ENCODE measurements at regions not wholly inside any gene's neighbourhood (a gene's known extent, or its start where the extent isn't known, plus 50 kb on each side); places are given as distances from the start of the nearest gene placed in this dataset.

DNA sequence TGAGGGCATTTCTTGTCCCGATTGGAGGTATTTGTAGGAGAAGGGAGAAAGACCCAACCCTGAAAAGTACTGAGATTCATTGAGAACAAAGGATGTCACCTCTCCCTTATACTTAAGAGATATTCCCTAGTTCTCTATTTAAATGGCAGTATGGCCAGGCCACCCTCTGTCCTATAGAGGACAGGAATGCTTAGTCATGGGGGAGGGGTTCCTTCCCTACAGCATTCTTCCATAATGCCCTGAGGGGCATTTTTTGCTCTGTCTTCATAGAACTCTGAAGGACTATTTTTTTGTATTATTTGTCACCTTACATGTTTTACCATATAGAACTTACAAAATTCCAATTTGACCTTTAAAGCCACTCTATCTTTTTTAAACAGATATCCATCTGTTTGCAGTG is 176.3 kb downstream of the TMEM161B start:
- no peaks in the 10 kb centered on the region for H3K36me3 ChIP-seq (ENCODE audit: control insufficient read depth in 4 of 4, insufficient read depth in 4 of 4, low read length in 3 of 4)
- no peak for DNase-seq
- POLR2A ChIA-PET: no interaction called here
- WGBS (ENCODE audit: insufficient coverage): no CpG with 5 or more reads among the region's 1 CpG
- peaks cover 0 to 1% (median 0%) of the 10 kb centered on the region in 5 experiments for H3K9me3 ChIP-seq (ENCODE audit: control extremely low read depth in 1 of 5, control insufficient read depth in 4 of 5, insufficient read depth in 2 of 5, low read depth in 1 of 5, low read length in 4 of 5)
- no peak overlapping the region for H3K27ac ChIP-seq (ENCODE audit: insufficient read depth in 1 of 2, low read depth in 1 of 2, low read length in 2 of 2, poor library complexity in 1 of 2, severe bottlenecking in 2 of 2)
- CTCF ChIA-PET: no interaction called here
- H3K4me3 ChIP-seq (ENCODE audit: control insufficient read depth in 1 of 7, extremely low read depth in 1 of 7, insufficient read depth in 4 of 7, low read depth in 2 of 7, low read length in 6 of 7): no peak overlapping the region
- H3K27me3 ChIP-seq (replicated peaks in 2 of 5; ENCODE audit: control insufficient read depth in 4 of 5, insufficient read depth in 5 of 5, low read length in 4 of 5): no peaks in the 10 kb centered on the region
- no peaks in the 10 kb centered on the region for H3K4me1 ChIP-seq (ENCODE audit: control extremely low read depth in 1 of 4, control insufficient read depth in 4 of 4, insufficient read depth in 4 of 4, low read length in 3 of 4)

DNA sequence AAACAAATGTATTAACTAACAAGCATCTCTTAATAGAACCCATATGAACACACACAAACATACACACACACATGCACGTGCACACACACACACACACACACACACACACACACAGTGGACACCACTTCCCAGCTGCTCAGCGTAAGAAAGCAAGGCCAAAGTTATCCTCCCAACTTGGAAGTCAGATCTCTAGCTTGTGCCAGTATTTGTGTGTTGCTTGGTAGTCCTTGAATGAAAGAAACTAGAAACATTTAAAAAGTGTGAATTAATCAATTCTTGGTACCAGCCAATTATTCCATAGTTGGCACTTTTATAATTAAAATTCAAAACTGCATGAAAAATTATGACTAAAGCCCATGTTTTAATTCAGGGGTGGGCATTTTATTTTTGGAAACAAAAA is 178.1 kb downstream of the TMEM161B start:
- WGBS (ENCODE audit: insufficient coverage): no CpG with 5 or more reads among the region's 2 CpGs
- Histone ChIP-seq H3K27ac (ENCODE audit: insufficient read depth in 1 of 2, low read depth in 1 of 2, low read length in 2 of 2, poor library complexity in 1 of 2, severe bottlenecking in 2 of 2) (no peak overlapping the region), H3K27me3 (replicated peaks in 2 of 5; ENCODE audit: control insufficient read depth in 4 of 5, insufficient read depth in 5 of 5, low read length in 4 of 5) (no peaks in the 10 kb centered on the region), H3K4me3 (ENCODE audit: control insufficient read depth in 1 of 7, extremely low read depth in 1 of 7, insufficient read depth in 4 of 7, low read depth in 2 of 7, low read length in 6 of 7) (no peak overlapping the region), H3K9me3 (ENCODE audit: control extremely low read depth in 1 of 5, control insufficient read depth in 4 of 5, insufficient read depth in 2 of 5, low read depth in 1 of 5, low read length in 4 of 5) (no peaks in the 10 kb centered on the region), H3K36me3 (ENCODE audit: control insufficient read depth in 4 of 4, insufficient read depth in 4 of 4, low read length in 3 of 4) (no peaks in the 10 kb centered on the region), H3K4me1 (ENCODE audit: control extremely low read depth in 1 of 4, control insufficient read depth in 4 of 4, insufficient read depth in 4 of 4, low read length in 3 of 4) (no peaks in the 10 kb centered on the region)
- ChIA-PET CTCF (interaction anchor here (0.5 kb wide), 1 partner anchor 338 kb away, joined by 3 read pairs; no protein-coding TSS in a partner anchor), POLR2A (no interaction called here)
- DNase-seq: no peak

DNA sequence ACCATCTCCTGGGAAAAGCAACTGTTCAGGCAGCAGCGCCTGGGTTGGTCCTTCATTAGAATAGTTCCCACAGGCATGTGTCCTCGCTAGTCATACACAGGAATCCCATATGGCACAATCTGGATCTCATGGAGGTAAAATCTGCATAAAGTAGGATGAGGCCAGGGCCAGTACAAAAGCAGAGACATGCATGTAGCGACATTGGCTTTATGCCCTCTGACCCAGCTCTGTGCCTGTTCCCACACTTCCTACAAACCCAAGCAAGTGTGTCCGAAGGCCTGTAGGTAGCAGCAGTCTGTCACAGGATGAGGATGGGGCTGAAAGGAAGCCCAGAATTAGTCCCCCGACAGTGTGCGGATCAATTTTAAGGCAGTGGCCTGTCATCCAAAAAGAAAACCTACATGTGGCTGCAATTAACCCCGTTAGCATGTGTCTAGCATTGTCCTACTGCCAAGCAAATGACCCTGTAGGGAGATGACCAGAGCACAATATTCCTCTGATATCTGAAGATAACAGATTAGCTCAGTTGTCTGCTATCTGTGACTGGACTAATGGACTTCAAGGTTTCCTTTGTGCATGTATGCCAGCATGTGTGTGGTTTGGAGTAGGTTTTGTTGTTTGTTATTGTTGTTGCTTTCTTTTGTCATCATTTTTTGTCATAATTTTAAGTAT is 178.8 kb downstream of the TMEM161B start:
- ChIA-PET POLR2A (no interaction called here), CTCF (no interaction called here)
- DNase-seq: no peak
- Histone ChIP-seq H3K27ac (ENCODE audit: insufficient read depth in 1 of 2, low read depth in 1 of 2, low read length in 2 of 2, poor library complexity in 1 of 2, severe bottlenecking in 2 of 2) (no peak overlapping the region), H3K4me3 (ENCODE audit: control insufficient read depth in 1 of 7, extremely low read depth in 1 of 7, insufficient read depth in 4 of 7, low read depth in 2 of 7, low read length in 6 of 7) (no peak overlapping the region), H3K36me3 (ENCODE audit: control insufficient read depth in 4 of 4, insufficient read depth in 4 of 4, low read length in 3 of 4) (no peaks in the 10 kb centered on the region), H3K27me3 (replicated peaks in 2 of 5; ENCODE audit: control insufficient read depth in 4 of 5, insufficient read depth in 5 of 5, low read length in 4 of 5) (no peaks in the 10 kb centered on the region), H3K9me3 (ENCODE audit: control extremely low read depth in 1 of 5, control insufficient read depth in 4 of 5, insufficient read depth in 2 of 5, low read depth in 1 of 5, low read length in 4 of 5) (no peaks in the 10 kb centered on the region), H3K4me1 (ENCODE audit: control extremely low read depth in 1 of 4, control insufficient read depth in 4 of 4, insufficient read depth in 4 of 4, low read length in 3 of 4) (no peaks in the 10 kb centered on the region)
- WGBS (ENCODE audit: insufficient coverage): 73% methylated on average over 6 of the region's 7 CpGs

DNA sequence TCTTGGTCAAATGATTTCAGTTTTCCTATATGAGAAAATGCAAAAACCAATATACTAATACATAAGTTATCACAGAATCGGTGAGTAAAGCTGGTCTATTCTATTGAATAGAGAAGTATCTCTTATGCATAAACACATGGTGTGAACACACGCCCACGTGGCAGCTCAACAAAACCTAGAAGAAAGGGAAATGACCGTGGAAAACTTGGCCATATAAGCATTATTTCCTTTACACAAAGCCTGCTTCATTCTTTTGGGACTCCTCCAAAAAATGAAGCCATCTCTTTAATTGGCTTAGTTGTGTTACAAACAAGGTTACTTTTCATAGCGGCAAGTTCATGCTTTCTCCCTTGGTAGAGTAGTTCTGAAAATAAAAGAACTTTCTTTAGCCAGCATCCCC is 183.2 kb downstream of the TMEM161B start:
- Histone ChIP-seq H3K9me3 (ENCODE audit: control extremely low read depth in 1 of 5, control insufficient read depth in 4 of 5, insufficient read depth in 2 of 5, low read depth in 1 of 5, low read length in 4 of 5) (no peaks in the 10 kb centered on the region), H3K36me3 (ENCODE audit: control insufficient read depth in 4 of 4, insufficient read depth in 4 of 4, low read length in 3 of 4) (no peaks in the 10 kb centered on the region), H3K4me1 (ENCODE audit: control extremely low read depth in 1 of 4, control insufficient read depth in 4 of 4, insufficient read depth in 4 of 4, low read length in 3 of 4) (no peaks in the 10 kb centered on the region), H3K27ac (ENCODE audit: insufficient read depth in 1 of 2, low read depth in 1 of 2, low read length in 2 of 2, poor library complexity in 1 of 2, severe bottlenecking in 2 of 2) (no peak overlapping the region), H3K27me3 (replicated peaks in 2 of 5; ENCODE audit: control insufficient read depth in 4 of 5, insufficient read depth in 5 of 5, low read length in 4 of 5) (peaks cover 0 to 2% (median 0%) of the 10 kb centered on the region in 5 experiments), H3K4me3 (ENCODE audit: control insufficient read depth in 1 of 7, extremely low read depth in 1 of 7, insufficient read depth in 4 of 7, low read depth in 2 of 7, low read length in 6 of 7) (no peak overlapping the region)
- ChIA-PET POLR2A (no interaction called here), CTCF (no interaction called here)
- DNase-seq: no peak
- WGBS (ENCODE audit: insufficient coverage): 60% methylated on average over 2 of the region's 5 CpGs

DNA sequence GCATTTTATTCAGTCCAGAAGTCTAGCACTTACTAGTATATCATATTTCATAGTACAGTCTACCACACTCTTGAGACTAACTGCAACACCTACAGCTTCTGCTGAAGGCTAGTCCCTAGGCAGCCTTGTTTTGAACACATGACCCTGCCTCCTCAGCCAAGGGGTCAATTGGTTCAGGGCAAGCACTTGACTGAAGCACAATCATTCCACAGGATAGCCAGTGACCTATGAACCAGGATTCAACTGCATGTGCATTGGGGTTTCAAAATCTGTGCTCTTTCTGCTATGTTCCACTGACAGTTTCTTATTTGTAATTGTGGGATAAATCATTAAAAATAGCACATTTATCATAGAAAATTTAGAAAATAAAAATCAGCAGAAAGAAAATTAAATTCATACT is 186.8 kb downstream of the TMEM161B start:
- DNase-seq: no peak
- Histone ChIP-seq H3K4me1 (ENCODE audit: control extremely low read depth in 1 of 4, control insufficient read depth in 4 of 4, insufficient read depth in 4 of 4, low read length in 3 of 4) (no peaks in the 10 kb centered on the region), H3K4me3 (ENCODE audit: control insufficient read depth in 1 of 7, extremely low read depth in 1 of 7, insufficient read depth in 4 of 7, low read depth in 2 of 7, low read length in 6 of 7) (no peak overlapping the region), H3K27ac (ENCODE audit: insufficient read depth in 1 of 2, low read depth in 1 of 2, low read length in 2 of 2, poor library complexity in 1 of 2, severe bottlenecking in 2 of 2) (no peak overlapping the region), H3K9me3 (ENCODE audit: control extremely low read depth in 1 of 5, control insufficient read depth in 4 of 5, insufficient read depth in 2 of 5, low read depth in 1 of 5, low read length in 4 of 5) (peaks cover 0 to 5% (median 0%) of the 10 kb centered on the region in 5 experiments), H3K27me3 (replicated peaks in 2 of 5; ENCODE audit: control insufficient read depth in 4 of 5, insufficient read depth in 5 of 5, low read length in 4 of 5) (peaks cover 0 to 2% (median 0%) of the 10 kb centered on the region in 5 experiments), H3K36me3 (ENCODE audit: control insufficient read depth in 4 of 4, insufficient read depth in 4 of 4, low read length in 3 of 4) (no peaks in the 10 kb centered on the region)
- CTCF ChIA-PET: no interaction called here
- POLR2A ChIA-PET: no interaction called here

DNA sequence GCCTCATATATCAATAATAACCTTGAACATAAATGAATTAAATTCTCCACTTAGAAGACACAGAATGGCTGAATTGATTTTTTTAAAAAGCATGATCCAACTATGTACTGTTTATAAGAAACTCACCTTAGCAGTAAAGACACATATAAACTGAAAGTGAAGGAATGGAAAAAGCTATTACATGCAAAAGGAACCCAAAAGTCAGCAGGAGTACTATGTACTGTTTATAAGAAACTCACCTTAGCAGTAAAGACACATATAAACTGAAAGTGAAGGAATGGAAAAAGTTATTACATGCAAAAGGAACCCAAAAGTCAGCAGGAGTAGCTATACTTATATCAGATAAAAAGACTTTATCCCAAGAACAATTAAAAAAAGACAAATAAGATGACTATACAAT is 204.8 kb downstream of the TMEM161B start:
- DNase-seq: no peak
- Histone ChIP-seq H3K9me3 (ENCODE audit: control extremely low read depth in 1 of 5, control insufficient read depth in 4 of 5, insufficient read depth in 2 of 5, low read depth in 1 of 5, low read length in 4 of 5) (peaks cover 0 to 7% (median 0%) of the 10 kb centered on the region in 5 experiments), H3K36me3 (ENCODE audit: control insufficient read depth in 4 of 4, insufficient read depth in 4 of 4, low read length in 3 of 4) (no peaks in the 10 kb centered on the region), H3K27ac (ENCODE audit: insufficient read depth in 1 of 2, low read depth in 1 of 2, low read length in 2 of 2, poor library complexity in 1 of 2, severe bottlenecking in 2 of 2) (no peak overlapping the region), H3K4me3 (ENCODE audit: control insufficient read depth in 1 of 7, extremely low read depth in 1 of 7, insufficient read depth in 4 of 7, low read depth in 2 of 7, low read length in 6 of 7) (no peak overlapping the region), H3K27me3 (replicated peaks in 2 of 5; ENCODE audit: control insufficient read depth in 4 of 5, insufficient read depth in 5 of 5, low read length in 4 of 5) (no peaks in the 10 kb centered on the region), H3K4me1 (ENCODE audit: control extremely low read depth in 1 of 4, control insufficient read depth in 4 of 4, insufficient read depth in 4 of 4, low read length in 3 of 4) (no peaks in the 10 kb centered on the region)
- CTCF ChIA-PET: no interaction called here
- POLR2A ChIA-PET: no interaction called here

DNA sequence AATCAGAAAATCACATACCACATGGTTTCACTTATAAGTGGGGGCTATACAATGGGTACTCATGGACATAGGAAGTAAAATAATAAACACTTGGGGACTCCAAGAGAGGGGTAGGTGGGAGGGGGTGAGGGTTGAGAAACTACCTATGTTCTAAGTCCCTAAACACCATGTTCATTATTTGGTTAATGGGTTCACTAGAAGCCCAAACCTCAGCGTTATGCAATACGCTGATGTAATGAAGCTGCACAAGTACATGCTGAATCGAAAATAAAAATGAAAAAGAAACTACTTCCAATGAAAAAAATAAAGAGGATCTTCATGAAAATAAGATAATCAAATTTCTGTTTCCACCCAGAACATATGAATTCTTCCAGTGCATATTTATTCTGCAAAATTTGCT is 208.5 kb downstream of the TMEM161B start:
- H3K4me3 ChIP-seq (ENCODE audit: control insufficient read depth in 1 of 7, extremely low read depth in 1 of 7, insufficient read depth in 4 of 7, low read depth in 2 of 7, low read length in 6 of 7): no peak overlapping the region
- H3K9me3 ChIP-seq (ENCODE audit: control extremely low read depth in 1 of 5, control insufficient read depth in 4 of 5, insufficient read depth in 2 of 5, low read depth in 1 of 5, low read length in 4 of 5): peaks cover 0 to 7% (median 0%) of the 10 kb centered on the region in 5 experiments
- DNase-seq: no peak
- no peaks in the 10 kb centered on the region for H3K36me3 ChIP-seq (ENCODE audit: control insufficient read depth in 4 of 4, insufficient read depth in 4 of 4, low read length in 3 of 4)
- 100% methylated on average over 1 of the region's 3 CpGs for WGBS (ENCODE audit: insufficient coverage)
- ChIA-PET POLR2A (no interaction called here), CTCF (no interaction called here)
- H3K27ac ChIP-seq (ENCODE audit: insufficient read depth in 1 of 2, low read depth in 1 of 2, low read length in 2 of 2, poor library complexity in 1 of 2, severe bottlenecking in 2 of 2): no peak overlapping the region
- no peaks in the 10 kb centered on the region for H3K4me1 ChIP-seq (ENCODE audit: control extremely low read depth in 1 of 4, control insufficient read depth in 4 of 4, insufficient read depth in 4 of 4, low read length in 3 of 4)
- no peaks in the 10 kb centered on the region for H3K27me3 ChIP-seq (replicated peaks in 2 of 5; ENCODE audit: control insufficient read depth in 4 of 5, insufficient read depth in 5 of 5, low read length in 4 of 5)

Measured in common myeloid progenitor, CD34-positive (primary cell).